IMR-90 (cell line): ENCODE measurements at regions not wholly inside any gene's neighbourhood (a gene's known extent, or its start where the extent isn't known, plus 50 kb on each side); places are given as distances from the start of the nearest gene placed in this dataset.

Source experiments
- MAFK ChIP-seq: IDR thresholded peaks from 2 replicates; pipeline ENCODE4 v1.6.1; 2012; ENCODE audit warnings: low read depth, low read length, improper control_type of control experiment
- MXI1 ChIP-seq: IDR thresholded peaks from 2 replicates; pipeline ENCODE4 v1.6.1; 2012; ENCODE audit warnings: low read depth, mild to moderate bottlenecking, low read length, moderate library complexity, borderline replicate concordance
- POLR2A ChIP-seq: IDR thresholded peaks from 2 replicates; pipeline ENCODE4 v1.6.1; 2012; ENCODE audit warnings: mild to moderate bottlenecking, low read depth, low read length
- RAD21 ChIP-seq: IDR thresholded peaks from 2 replicates; pipeline ENCODE4 v1.6.1; 2012; ENCODE audit warnings: low read length, improper control_type of control experiment
- TF ChIP-seq, protein P1 (sequence below): conservative IDR thresholded peaks from 2 replicates; pipeline ENCODE4 v1.5.1; 2012; ENCODE audit warnings: mild to moderate bottlenecking, low read depth, low read length, improper control_type of control experiment

DNA sequence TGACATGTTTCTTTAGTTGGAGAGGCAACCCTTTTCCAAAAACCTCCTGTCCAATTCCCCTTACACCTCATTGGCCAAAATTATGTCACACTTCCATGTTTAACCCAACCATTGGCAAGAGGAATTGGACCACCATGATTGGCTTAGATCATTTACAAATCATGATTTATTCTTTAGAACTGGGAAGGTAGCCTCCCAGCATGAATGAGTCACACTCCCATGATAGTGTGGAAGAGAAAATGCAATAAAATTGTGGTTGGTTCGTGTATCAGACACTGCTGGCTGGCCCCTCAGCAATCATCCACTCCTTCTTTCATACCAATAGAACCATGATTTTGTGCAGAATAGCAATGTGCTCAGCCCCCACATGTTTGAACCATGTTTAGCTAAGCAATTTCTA is 156.6 kb upstream of the ACVR2A start:
- TF ChIP-seq POLR2A (no peak), MAFK (no peak), RAD21 (no peak), MXI1 (no peak)
- TF ChIP-seq, protein P1, sequence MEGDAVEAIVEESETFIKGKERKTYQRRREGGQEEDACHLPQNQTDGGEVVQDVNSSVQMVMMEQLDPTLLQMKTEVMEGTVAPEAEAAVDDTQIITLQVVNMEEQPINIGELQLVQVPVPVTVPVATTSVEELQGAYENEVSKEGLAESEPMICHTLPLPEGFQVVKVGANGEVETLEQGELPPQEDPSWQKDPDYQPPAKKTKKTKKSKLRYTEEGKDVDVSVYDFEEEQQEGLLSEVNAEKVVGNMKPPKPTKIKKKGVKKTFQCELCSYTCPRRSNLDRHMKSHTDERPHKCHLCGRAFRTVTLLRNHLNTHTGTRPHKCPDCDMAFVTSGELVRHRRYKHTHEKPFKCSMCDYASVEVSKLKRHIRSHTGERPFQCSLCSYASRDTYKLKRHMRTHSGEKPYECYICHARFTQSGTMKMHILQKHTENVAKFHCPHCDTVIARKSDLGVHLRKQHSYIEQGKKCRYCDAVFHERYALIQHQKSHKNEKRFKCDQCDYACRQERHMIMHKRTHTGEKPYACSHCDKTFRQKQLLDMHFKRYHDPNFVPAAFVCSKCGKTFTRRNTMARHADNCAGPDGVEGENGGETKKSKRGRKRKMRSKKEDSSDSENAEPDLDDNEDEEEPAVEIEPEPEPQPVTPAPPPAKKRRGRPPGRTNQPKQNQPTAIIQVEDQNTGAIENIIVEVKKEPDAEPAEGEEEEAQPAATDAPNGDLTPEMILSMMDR: no peak
